SK-N-SH treated with all-trans-retinoic acid at 6 μM for 48 hours (cell line): ENCODE measurements at regions not wholly inside any gene's neighbourhood (a gene's known extent, or its start where the extent isn't known, plus 50 kb on each side); places are given as distances from the start of the nearest gene placed in this dataset.
"Not testable (repeated sequence)": the region's sequence is repeated elsewhere in the genome, so short reads cannot be mapped to it uniquely, and the experiment has no call there.

ENCODE experiments used
- ATAC-seq: fragments of 200-7000 bp; cut with Tn5 transposase; 3 replicates; pipeline ENCODE4 v1.9.1; 2020; ENCODE audit warnings: mild to moderate bottlenecking, moderate library complexity
- ARNTL ChIP-seq: fragments of 450-650 bp; formaldehyde crosslinking; IDR thresholded peaks from 2 replicates; pipeline ENCODE4 v1.5.0; 2020; ENCODE audit warnings: low read depth, mild to moderate bottlenecking, moderate library complexity, borderline replicate concordance
- BACH2 ChIP-seq: fragments of 250-450 bp; sonication (Bioruptor Pico); IDR thresholded peaks from 2 replicates; pipeline ENCODE4 v1.9.0; 2021; ENCODE audit warnings: mild to moderate bottlenecking, borderline replicate concordance
- CSDC2 ChIP-seq: fragments of 250-450 bp; sonication (Bioruptor Pico); IDR thresholded peaks from 2 replicates; pipeline ENCODE4 v1.5.0; 2020; ENCODE audit warnings: mild to moderate bottlenecking, moderate library complexity
- ESRRG ChIP-seq: fragments of 250-450 bp; sonication (Bioruptor Pico); IDR thresholded peaks from 2 replicates; pipeline ENCODE4 v1.6.1; 2021; ENCODE audit warnings: mild to moderate bottlenecking
- GLIS3 ChIP-seq: fragments of 250-450 bp; sonication (Bioruptor Pico); IDR thresholded peaks from 2 replicates; pipeline ENCODE4 v1.5.0; 2020; ENCODE audit warnings: mild to moderate bottlenecking, moderate library complexity
- ISL1 ChIP-seq: fragments of 250-450 bp; sonication (Bioruptor Pico); IDR thresholded peaks from 2 replicates; pipeline ENCODE4 v2.1.2; 2022; ENCODE audit warnings: mild to moderate bottlenecking, moderate library complexity
- OSR1 ChIP-seq: fragments of 250-450 bp; sonication (Bioruptor Pico); IDR thresholded peaks from 2 replicates; pipeline ENCODE4 v1.8.0; 2022; ENCODE audit warnings: moderate library complexity, mild to moderate bottlenecking, inconsistent platforms
- PPARA ChIP-seq: fragments of 250-450 bp; sonication (Bioruptor Pico); IDR thresholded peaks from 2 replicates; pipeline ENCODE4 v1.5.0; 2020; ENCODE audit warnings: mild to moderate bottlenecking, borderline replicate concordance
- RARB ChIP-seq: fragments of 250-450 bp; sonication (Bioruptor Pico); IDR thresholded peaks from 2 replicates; pipeline ENCODE4 v1.8.0; 2021; ENCODE audit warnings: mild to moderate bottlenecking, moderate library complexity
- SNAI2 ChIP-seq: fragments of 250-450 bp; sonication (Bioruptor Pico); IDR thresholded peaks from 2 replicates; pipeline ENCODE4 v1.5.0; 2020; ENCODE audit warnings: mild to moderate bottlenecking, moderate library complexity
- TCF4 ChIP-seq: fragments of 250-450 bp; sonication (Bioruptor Pico); IDR thresholded peaks from 2 replicates; pipeline ENCODE4 v1.8.0; 2021; ENCODE audit warnings: mild to moderate bottlenecking, moderate library complexity, borderline replicate concordance
- TOX ChIP-seq: fragments of 250-450 bp; sonication (Bioruptor Pico); IDR thresholded peaks from 2 replicates; pipeline ENCODE4 v1.8.0; 2021; ENCODE audit warnings: mild to moderate bottlenecking, moderate library complexity, borderline replicate concordance
- ZC3H10 ChIP-seq: fragments of 250-450 bp; sonication (Bioruptor Pico); IDR thresholded peaks from 2 replicates; pipeline ENCODE4 v1.5.1; 2021; ENCODE audit warnings: mild to moderate bottlenecking, moderate library complexity
- ZFP3 ChIP-seq: fragments of 250-450 bp; sonication (Bioruptor Pico); IDR thresholded peaks from 2 replicates; pipeline ENCODE4 v1.5.0; 2020; ENCODE audit warnings: mild to moderate bottlenecking, moderate library complexity
- ZFP30 ChIP-seq: fragments of 450-650 bp; formaldehyde crosslinking; IDR thresholded peaks from 2 replicates; pipeline ENCODE4 v1.5.0; 2022; ENCODE audit warnings: mild to moderate bottlenecking, moderate library complexity
- ZNF565 ChIP-seq: fragments of 450-650 bp; formaldehyde crosslinking; conservative IDR thresholded peaks from 2 replicates; pipeline ENCODE4 v1.5.0; 2020; ENCODE audit warnings: low read depth, mild to moderate bottlenecking, moderate library complexity
- ZNF70 ChIP-seq: fragments of 450-650 bp; formaldehyde crosslinking; IDR thresholded peaks from 2 replicates; pipeline ENCODE4 v1.5.0; 2020; ENCODE audit warnings: mild to moderate bottlenecking, moderate library complexity
- ZNF8 ChIP-seq: fragments of 450-650 bp; formaldehyde crosslinking; IDR thresholded peaks from 2 replicates; pipeline ENCODE4 v1.5.0; 2020; ENCODE audit warnings: mild to moderate bottlenecking, moderate library complexity
- TF ChIP-seq, protein P1 (sequence below): fragments of 250-450 bp; sonication (Bioruptor Pico); IDR thresholded peaks from 2 replicates; pipeline ENCODE4 v1.5.1; 2021; ENCODE audit warnings: mild to moderate bottlenecking, moderate library complexity
- TF ChIP-seq, protein P2 (sequence below): fragments of 250-450 bp; sonication (Bioruptor Pico); IDR thresholded peaks from 2 replicates; pipeline ENCODE4 v1.8.0; 2020; ENCODE audit warnings: mild to moderate bottlenecking, moderate library complexity, borderline replicate concordance
- TF ChIP-seq, protein P3 (sequence below): fragments of 250-450 bp; sonication (Bioruptor Pico); IDR thresholded peaks from 2 replicates; pipeline ENCODE4 v1.8.0; 2021; ENCODE audit warnings: low read depth, mild to moderate bottlenecking, moderate library complexity, borderline replicate concordance
- TF ChIP-seq, protein P4 (sequence below): fragments of 250-450 bp; sonication (Bioruptor Pico); IDR thresholded peaks from 2 replicates; pipeline ENCODE4 v1.5.1; 2020; ENCODE audit warnings: low read depth, mild to moderate bottlenecking, moderate library complexity
- TF ChIP-seq, protein P5 (sequence below): fragments of 250-450 bp; sonication (Bioruptor Pico); IDR thresholded peaks from 2 replicates; pipeline ENCODE4 v1.5.0; 2020; ENCODE audit warnings: mild to moderate bottlenecking, moderate library complexity

DNA sequence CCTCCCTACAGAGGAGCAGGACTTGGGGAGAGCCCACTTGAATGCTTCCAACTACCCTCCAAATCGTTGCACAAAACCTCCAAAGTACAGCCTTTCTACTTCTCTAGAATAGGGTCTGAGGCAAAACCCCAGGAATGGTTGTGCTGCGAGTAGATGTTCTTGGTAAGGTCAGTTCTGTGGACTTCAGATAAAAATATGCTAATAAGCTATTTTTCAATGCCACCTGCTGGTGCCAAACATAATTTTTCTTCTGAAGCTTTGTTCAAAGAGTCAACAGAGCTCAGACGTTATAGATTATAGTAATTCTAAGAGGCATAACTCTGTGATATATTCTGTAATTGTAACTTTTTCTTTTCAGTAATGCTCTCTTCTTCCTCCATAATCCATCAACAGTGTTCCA, 425.7 kb downstream of the GPAT3 start:
- no peak for TF ChIP-seq ZFP3 (CRISPR knock-in tag)
- TF ChIP-seq ZC3H10 (CRISPR knock-in tag): no peak
- no peak for TF ChIP-seq GLIS3 (CRISPR knock-in tag)
- no peak for TF ChIP-seq PPARA (CRISPR knock-in tag)
- TF ChIP-seq, all 23 proteins: peak for 0
- peak; percentile 44; the same call in 1 of the 3 replicates for ATAC-seq

DNA sequence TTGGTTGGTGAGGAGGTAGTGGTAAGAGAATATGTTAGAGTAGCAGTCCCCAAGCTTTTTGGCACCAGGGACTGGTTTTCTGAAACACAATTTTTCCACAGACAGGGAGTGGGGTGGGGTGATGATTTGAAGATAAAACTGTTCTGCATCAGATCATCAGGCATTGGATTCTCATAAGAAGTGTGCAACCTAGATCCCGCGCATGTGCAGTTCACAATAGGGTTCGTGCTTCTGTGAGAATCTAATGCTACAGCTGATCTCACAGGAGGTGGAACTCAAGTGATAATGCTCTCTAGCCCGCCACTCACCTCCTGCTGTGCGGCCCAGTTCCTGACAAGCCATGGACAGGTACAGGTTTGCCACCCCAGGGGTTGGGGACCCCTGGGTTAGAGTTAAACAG, 423.3 kb downstream of the GPAT3 start:
- no peak for ATAC-seq
- no peak for TF ChIP-seq ESRRG
- TF ChIP-seq TOX (CRISPR knock-in tag): no peak
- no peak for TF ChIP-seq ZNF70 (CRISPR knock-in tag)
- no peak for TF ChIP-seq ISL1
- TF ChIP-seq TCF4 (CRISPR knock-in tag): no peak
- TF ChIP-seq OSR1: no peak
- TF ChIP-seq ZNF8 (CRISPR knock-in tag): no peak
- TF ChIP-seq ZC3H10 (CRISPR knock-in tag): no peak
- no peak for TF ChIP-seq ZFP30 (CRISPR knock-in tag)
- TF ChIP-seq SNAI2 (CRISPR knock-in tag): no peak
- no peak for TF ChIP-seq ZNF565
- TF ChIP-seq, protein P1, sequence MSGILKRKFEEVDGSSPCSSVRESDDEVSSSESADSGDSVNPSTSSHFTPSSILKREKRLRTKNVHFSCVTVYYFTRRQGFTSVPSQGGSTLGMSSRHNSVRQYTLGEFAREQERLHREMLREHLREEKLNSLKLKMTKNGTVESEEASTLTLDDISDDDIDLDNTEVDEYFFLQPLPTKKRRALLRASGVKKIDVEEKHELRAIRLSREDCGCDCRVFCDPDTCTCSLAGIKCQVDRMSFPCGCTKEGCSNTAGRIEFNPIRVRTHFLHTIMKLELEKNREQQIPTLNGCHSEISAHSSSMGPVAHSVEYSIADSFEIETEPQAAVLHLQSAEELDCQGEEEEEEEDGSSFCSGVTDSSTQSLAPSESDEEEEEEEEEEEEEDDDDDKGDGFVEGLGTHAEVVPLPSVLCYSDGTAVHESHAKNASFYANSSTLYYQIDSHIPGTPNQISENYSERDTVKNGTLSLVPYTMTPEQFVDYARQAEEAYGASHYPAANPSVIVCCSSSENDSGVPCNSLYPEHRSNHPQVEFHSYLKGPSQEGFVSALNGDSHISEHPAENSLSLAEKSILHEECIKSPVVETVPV (CRISPR knock-in tag): no peak
- no peak for TF ChIP-seq BACH2 (CRISPR knock-in tag)
- TF ChIP-seq RARB (CRISPR knock-in tag): no peak
- no peak for TF ChIP-seq ARNTL
- no peak for TF ChIP-seq CSDC2 (CRISPR knock-in tag)

DNA sequence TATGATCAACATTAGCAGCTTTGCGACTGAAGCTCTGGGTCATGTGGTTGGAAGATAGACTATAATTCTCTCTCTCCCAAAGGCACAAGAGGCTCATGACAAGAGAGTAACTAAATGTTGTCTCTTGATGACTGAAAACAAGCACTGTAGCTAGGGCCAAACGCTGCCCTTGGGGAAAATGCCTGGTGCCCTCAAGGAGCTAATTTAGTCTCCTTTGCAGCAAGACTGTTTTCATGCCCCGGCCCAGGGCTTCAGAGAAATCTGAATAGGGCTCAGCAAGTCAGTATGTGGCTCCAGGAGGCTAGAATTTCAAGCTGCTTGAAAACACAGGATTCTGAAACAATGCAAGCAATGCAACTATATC, 411.9 kb downstream of the GPAT3 start:
- no peak for TF ChIP-seq ZFP3 (CRISPR knock-in tag)
- no peak for TF ChIP-seq ARNTL
- TF ChIP-seq TCF4 (CRISPR knock-in tag): no peak
- no peak for TF ChIP-seq RARB (CRISPR knock-in tag)
- no peak for TF ChIP-seq TOX (CRISPR knock-in tag)
- TF ChIP-seq PPARA (CRISPR knock-in tag): no peak
- no peak for TF ChIP-seq ESRRG
- no peak for TF ChIP-seq ZNF8 (CRISPR knock-in tag)
- TF ChIP-seq OSR1: no peak
- no peak for TF ChIP-seq ZC3H10 (CRISPR knock-in tag)
- no peak for ATAC-seq

DNA sequence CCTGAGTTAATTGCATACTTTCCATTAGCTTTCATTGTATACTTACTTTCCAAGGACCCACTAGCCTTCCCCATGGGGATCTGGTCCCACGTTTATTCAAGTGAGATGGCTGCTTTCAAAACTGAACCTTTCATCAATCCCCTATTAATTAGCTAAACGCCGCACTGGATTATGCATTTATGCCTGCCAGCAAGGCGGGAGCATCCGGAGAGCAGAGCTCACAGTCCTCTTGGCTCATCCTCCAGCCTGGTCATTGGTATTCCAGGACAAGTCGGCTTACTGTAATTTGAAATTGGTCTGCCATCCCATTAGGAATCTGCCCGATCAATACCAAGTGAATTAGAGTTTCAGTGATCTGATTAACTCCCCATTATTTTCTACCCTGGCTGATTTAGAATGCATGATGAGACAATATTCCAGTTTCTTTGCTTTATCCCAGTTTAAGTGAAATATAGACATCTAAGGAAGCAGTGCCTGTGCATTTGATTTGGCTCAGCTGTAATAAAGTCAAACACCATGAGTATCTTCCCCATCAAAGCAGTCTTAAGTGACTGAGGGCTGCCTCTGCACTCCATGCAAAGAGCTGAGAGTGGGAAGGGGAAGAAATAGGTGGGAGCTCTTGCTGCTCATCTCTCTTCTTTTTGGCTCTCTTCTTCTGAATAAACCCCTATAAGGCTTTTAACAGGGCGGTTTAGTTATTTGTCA, 411.4 kb downstream of the GPAT3 start:
- no peak for TF ChIP-seq ESRRG
- no peak for TF ChIP-seq ZNF565
- no peak for TF ChIP-seq TOX (CRISPR knock-in tag)
- TF ChIP-seq, protein P2, sequence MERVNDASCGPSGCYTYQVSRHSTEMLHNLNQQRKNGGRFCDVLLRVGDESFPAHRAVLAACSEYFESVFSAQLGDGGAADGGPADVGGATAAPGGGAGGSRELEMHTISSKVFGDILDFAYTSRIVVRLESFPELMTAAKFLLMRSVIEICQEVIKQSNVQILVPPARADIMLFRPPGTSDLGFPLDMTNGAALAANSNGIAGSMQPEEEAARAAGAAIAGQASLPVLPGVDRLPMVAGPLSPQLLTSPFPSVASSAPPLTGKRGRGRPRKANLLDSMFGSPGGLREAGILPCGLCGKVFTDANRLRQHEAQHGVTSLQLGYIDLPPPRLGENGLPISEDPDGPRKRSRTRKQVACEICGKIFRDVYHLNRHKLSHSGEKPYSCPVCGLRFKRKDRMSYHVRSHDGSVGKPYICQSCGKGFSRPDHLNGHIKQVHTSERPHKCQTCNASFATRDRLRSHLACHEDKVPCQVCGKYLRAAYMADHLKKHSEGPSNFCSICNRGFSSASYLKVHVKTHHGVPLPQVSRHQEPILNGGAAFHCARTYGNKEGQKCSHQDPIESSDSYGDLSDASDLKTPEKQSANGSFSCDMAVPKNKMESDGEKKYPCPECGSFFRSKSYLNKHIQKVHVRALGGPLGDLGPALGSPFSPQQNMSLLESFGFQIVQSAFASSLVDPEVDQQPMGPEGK: no peak
- TF ChIP-seq ISL1: no peak
- TF ChIP-seq, protein P3, sequence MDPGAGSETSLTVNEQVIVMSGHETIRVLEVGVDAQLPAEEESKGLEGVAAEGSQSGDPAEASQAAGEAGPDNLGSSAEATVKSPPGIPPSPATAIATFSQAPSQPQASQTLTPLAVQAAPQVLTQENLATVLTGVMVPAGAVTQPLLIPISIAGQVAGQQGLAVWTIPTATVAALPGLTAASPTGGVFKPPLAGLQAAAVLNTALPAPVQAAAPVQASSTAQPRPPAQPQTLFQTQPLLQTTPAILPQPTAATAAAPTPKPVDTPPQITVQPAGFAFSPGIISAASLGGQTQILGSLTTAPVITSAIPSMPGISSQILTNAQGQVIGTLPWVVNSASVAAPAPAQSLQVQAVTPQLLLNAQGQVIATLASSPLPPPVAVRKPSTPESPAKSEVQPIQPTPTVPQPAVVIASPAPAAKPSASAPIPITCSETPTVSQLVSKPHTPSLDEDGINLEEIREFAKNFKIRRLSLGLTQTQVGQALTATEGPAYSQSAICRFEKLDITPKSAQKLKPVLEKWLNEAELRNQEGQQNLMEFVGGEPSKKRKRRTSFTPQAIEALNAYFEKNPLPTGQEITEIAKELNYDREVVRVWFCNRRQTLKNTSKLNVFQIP (CRISPR knock-in tag): no peak
- no peak for TF ChIP-seq ZFP3 (CRISPR knock-in tag)
- TF ChIP-seq SNAI2 (CRISPR knock-in tag): no peak
- TF ChIP-seq, protein P4, sequence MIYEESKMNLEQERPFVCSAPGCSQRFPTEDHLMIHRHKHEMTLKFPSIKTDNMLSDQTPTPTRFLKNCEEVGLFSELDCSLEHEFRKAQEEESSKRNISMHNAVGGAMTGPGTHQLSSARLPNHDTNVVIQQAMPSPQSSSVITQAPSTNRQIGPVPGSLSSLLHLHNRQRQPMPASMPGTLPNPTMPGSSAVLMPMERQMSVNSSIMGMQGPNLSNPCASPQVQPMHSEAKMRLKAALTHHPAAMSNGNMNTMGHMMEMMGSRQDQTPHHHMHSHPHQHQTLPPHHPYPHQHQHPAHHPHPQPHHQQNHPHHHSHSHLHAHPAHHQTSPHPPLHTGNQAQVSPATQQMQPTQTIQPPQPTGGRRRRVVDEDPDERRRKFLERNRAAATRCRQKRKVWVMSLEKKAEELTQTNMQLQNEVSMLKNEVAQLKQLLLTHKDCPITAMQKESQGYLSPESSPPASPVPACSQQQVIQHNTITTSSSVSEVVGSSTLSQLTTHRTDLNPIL (CRISPR knock-in tag): no peak
- TF ChIP-seq CSDC2 (CRISPR knock-in tag): no peak
- TF ChIP-seq, protein P1 (CRISPR knock-in tag): no peak
- TF ChIP-seq BACH2 (CRISPR knock-in tag): no peak
- no peak for TF ChIP-seq ZFP30 (CRISPR knock-in tag)
- TF ChIP-seq ZNF8 (CRISPR knock-in tag): no peak
- TF ChIP-seq OSR1: no peak
- TF ChIP-seq PPARA (CRISPR knock-in tag): no peak
- TF ChIP-seq ARNTL: no peak
- TF ChIP-seq, protein P5, sequence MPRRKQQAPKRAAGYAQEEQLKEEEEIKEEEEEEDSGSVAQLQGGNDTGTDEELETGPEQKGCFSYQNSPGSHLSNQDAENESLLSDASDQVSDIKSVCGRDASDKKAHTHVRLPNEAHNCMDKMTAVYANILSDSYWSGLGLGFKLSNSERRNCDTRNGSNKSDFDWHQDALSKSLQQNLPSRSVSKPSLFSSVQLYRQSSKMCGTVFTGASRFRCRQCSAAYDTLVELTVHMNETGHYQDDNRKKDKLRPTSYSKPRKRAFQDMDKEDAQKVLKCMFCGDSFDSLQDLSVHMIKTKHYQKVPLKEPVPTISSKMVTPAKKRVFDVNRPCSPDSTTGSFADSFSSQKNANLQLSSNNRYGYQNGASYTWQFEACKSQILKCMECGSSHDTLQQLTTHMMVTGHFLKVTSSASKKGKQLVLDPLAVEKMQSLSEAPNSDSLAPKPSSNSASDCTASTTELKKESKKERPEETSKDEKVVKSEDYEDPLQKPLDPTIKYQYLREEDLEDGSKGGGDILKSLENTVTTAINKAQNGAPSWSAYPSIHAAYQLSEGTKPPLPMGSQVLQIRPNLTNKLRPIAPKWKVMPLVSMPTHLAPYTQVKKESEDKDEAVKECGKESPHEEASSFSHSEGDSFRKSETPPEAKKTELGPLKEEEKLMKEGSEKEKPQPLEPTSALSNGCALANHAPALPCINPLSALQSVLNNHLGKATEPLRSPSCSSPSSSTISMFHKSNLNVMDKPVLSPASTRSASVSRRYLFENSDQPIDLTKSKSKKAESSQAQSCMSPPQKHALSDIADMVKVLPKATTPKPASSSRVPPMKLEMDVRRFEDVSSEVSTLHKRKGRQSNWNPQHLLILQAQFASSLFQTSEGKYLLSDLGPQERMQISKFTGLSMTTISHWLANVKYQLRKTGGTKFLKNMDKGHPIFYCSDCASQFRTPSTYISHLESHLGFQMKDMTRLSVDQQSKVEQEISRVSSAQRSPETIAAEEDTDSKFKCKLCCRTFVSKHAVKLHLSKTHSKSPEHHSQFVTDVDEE (CRISPR knock-in tag): no peak
- ATAC-seq: no peak

DNA sequence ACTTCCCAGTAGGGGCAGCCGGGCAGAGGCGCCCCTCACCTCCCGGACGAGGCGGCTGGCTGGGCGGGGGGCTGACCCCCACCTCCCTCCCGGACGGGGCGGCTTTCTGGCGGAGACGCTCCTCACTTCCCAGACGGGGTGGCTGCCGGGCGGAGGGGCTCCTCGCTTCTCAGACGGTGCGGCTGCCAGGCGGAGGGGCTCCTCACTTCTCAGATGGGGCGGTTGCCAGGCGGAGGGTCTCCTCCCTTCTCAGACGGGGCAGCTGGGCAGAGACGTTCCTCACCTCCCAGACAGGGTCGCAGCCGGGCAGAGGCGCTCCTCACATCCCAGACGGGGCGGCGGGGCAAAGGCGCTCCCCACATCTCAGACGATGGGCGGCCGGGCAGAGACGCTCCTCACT, 407.8 kb downstream of the GPAT3 start:
- ATAC-seq: not testable (repeated sequence)
